Peyer's patch (tissue), 4 donors: ENCODE measurements at regions not wholly inside any gene's neighbourhood (a gene's known extent, or its start where the extent isn't known, plus 50 kb on each side); places are given as distances from the start of the nearest gene placed in this dataset.

Experiments
- POLR2A ChIP-seq, 2 donors: fragments of 450-650 bp; IDR thresholded peaks; one replicate each; pipeline ENCODE4 v1.5.1; 2017; ENCODE audit warnings: antibody characterized with exemption in 2 of 2, mild to moderate bottlenecking in 2 of 2, moderate library complexity in 2 of 2
- TF ChIP-seq, protein P1 (sequence below), 6 experiments: fragments of 450-650 bp in 4 of 6; fragments of 200-600 bp in 2 of 6; sonication (generic) in 1 of 6; IDR thresholded peaks; one replicate each; pipeline ENCODE4 v1.5.1; 2017 to 2019; ENCODE audit warnings: antibody characterized with exemption in 6 of 6, mild to moderate bottlenecking in 3 of 6, moderate library complexity in 1 of 6

DNA sequence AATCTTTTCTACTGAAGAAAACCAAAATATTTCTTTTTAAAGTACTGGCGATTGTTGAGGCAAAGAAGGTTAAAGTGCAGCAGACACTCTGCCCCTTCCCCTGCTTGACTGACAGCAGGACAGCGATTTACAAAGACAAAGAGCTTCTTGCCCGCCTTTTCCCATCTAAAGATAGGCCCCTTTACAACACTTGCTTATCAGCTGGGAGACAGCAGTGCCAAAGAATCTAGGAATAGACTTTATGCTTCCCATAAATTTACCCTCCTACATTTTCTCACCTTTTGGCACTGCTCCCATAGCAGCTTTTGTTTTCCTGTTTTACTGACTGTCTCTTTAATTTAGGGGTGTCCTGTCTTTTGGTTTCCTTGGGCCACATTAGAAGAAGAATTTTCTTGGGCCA, 824.1 kb downstream of the CCSER2 start:
- TF ChIP-seq, protein P1, sequence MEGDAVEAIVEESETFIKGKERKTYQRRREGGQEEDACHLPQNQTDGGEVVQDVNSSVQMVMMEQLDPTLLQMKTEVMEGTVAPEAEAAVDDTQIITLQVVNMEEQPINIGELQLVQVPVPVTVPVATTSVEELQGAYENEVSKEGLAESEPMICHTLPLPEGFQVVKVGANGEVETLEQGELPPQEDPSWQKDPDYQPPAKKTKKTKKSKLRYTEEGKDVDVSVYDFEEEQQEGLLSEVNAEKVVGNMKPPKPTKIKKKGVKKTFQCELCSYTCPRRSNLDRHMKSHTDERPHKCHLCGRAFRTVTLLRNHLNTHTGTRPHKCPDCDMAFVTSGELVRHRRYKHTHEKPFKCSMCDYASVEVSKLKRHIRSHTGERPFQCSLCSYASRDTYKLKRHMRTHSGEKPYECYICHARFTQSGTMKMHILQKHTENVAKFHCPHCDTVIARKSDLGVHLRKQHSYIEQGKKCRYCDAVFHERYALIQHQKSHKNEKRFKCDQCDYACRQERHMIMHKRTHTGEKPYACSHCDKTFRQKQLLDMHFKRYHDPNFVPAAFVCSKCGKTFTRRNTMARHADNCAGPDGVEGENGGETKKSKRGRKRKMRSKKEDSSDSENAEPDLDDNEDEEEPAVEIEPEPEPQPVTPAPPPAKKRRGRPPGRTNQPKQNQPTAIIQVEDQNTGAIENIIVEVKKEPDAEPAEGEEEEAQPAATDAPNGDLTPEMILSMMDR (IDR thresholded peaks at IDR 0.05) = no peak
- TF ChIP-seq POLR2A (IDR thresholded peaks at IDR 0.05) = no peak
